ENCODE measurements at regions not wholly inside any gene's neighbourhood (a gene's known extent, or its start where the extent isn't known, plus 50 kb on each side); places are given as distances from the start of the nearest gene placed in this dataset.

GRCh38 chr22:49086181-49086580 is 741.5 kb downstream of the BRD1 start:
- DNase-seq (ENCODE audit: low spot score) (no peak), ATAC-seq (ENCODE audit: insufficient number of reproducible peaks, low FRiP score, low read depth) (no peak)
- Histone ChIP-seq H3K36me3 (no peaks in the 10 kb centered on the region), H3K9me3 (no peaks in the 10 kb centered on the region), H3K4me1 (ENCODE audit: control insufficient read depth in 1 of 2, low read depth in 2 of 2) (no peaks in the 10 kb centered on the region), H3K27ac (no peak overlapping the region), H3K27me3 (replicated peaks; ENCODE audit: insufficient read depth) (no peaks in the 10 kb centered on the region), H3K4me3 (no peak overlapping the region)
- no peak for TF ChIP-seq CTCF (IDR thresholded peaks at IDR 0.05)

DNA sequence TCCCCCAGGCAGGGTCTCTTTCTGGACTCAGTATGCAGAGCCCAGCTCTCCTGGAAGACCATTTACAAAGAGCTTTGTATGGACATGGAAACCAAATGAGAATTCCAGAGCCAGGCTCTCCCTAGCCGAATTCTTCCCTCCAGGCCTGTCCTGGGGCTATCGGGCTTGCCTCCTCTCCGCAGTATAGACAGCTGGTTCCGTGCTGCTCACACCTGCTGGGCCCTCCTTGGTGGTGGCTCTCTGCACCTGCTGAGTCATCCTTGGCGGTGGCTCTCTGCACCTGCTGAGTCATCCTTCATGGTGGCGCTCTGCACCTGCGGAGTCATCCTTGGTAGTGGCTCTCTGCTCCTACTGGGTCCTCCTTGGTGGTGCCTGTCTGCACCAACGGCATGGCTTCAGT is 743.5 kb downstream of the BRD1 start:
- Histone ChIP-seq H3K27ac (no peak overlapping the region), H3K4me3 (no peak overlapping the region), H3K9me3 (no peaks in the 10 kb centered on the region), H3K27me3 (replicated peaks; ENCODE audit: insufficient read depth) (no peaks in the 10 kb centered on the region), H3K4me1 (ENCODE audit: control insufficient read depth in 1 of 2, low read depth in 2 of 2) (no peaks in the 10 kb centered on the region), H3K36me3 (no peaks in the 10 kb centered on the region)
- ATAC-seq (ENCODE audit: insufficient number of reproducible peaks, low FRiP score, low read depth), result no peak
- DNase-seq (ENCODE audit: low spot score), result no peak
- TF ChIP-seq CTCF (IDR thresholded peaks at IDR 0.05), result no peak

DNA sequence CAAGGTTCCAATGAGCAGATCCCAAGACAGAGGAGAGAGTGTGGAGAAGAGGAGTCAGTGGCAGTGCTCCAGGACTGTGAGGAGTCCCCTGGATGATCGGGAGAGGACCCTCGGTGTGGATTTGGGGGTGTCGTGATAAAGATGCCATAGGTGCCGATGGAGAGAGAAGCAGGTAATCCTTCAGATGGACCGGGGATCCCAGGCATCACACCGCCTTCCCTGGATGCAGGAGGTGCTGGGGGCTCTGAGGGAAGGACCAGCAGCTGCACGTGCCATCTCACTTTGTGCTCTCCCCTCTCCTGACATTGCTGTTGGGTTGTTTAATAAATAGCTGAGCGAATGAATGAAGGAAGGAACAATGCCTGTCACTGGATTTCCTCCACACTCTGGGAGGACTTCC is 744.1 kb downstream of the BRD1 start:
- Histone ChIP-seq H3K27ac (no peak overlapping the region), H3K27me3 (replicated peaks; ENCODE audit: insufficient read depth) (no peaks in the 10 kb centered on the region), H3K4me3 (no peak overlapping the region), H3K36me3 (no peaks in the 10 kb centered on the region), H3K4me1 (ENCODE audit: control insufficient read depth in 1 of 2, low read depth in 2 of 2) (no peaks in the 10 kb centered on the region), H3K9me3 (no peaks in the 10 kb centered on the region)
- DNase-seq (ENCODE audit: low spot score) (no peak), ATAC-seq (ENCODE audit: insufficient number of reproducible peaks, low FRiP score, low read depth) (no peak)
- TF ChIP-seq CTCF (IDR thresholded peaks at IDR 0.05), result no peak

- Histone ChIP-seq H3K27ac (no peak overlapping the region), H3K27me3 (replicated peaks; ENCODE audit: insufficient read depth) (no peaks in the 10 kb centered on the region), H3K9me3 (no peaks in the 10 kb centered on the region), H3K36me3 (no peaks in the 10 kb centered on the region), H3K4me1 (ENCODE audit: control insufficient read depth in 1 of 2, low read depth in 2 of 2) (no peaks in the 10 kb centered on the region), H3K4me3 (no peak overlapping the region)
- DNase-seq (ENCODE audit: low spot score) (no peak), ATAC-seq (ENCODE audit: insufficient number of reproducible peaks, low FRiP score, low read depth) (no peak)
- no peak for TF ChIP-seq CTCF (IDR thresholded peaks at IDR 0.05)
Measured at GRCh38 chr22:49082451-49082850, 745.2 kb downstream of the BRD1 start.

GRCh38 chr22:49081926-49082325 is 745.7 kb downstream of the BRD1 start:
- DNase-seq (ENCODE audit: low spot score) (no peak), ATAC-seq (ENCODE audit: insufficient number of reproducible peaks, low FRiP score, low read depth) (no peak)
- no peaks in the 10 kb centered on the region for H3K27me3 ChIP-seq (replicated peaks; ENCODE audit: insufficient read depth)

More at GRCh38 chr22:49081926-49082325, 745.7 kb downstream of the BRD1 start:
- Histone ChIP-seq H3K9me3 (no peaks in the 10 kb centered on the region), H3K4me1 (ENCODE audit: control insufficient read depth in 1 of 2, low read depth in 2 of 2) (no peaks in the 10 kb centered on the region), H3K27ac (no peak overlapping the region), H3K4me3 (no peak overlapping the region), H3K36me3 (no peaks in the 10 kb centered on the region)
- TF ChIP-seq CTCF (IDR thresholded peaks at IDR 0.05), result no peak
